HG03064 (cell line): ENCODE measurements at regions not wholly inside any gene's neighbourhood (a gene's known extent, or its start where the extent isn't known, plus 50 kb on each side); places are given as distances from the start of the nearest gene placed in this dataset.

Source experiments
- ATAC-seq: cut with Tn5 transposase; IDR thresholded peaks from one replicate; pipeline ENCODE4 v1.9.1; 2021; ENCODE audit warnings: low read depth; ENCODE audit not compliant: unreplicated experiment

DNA sequence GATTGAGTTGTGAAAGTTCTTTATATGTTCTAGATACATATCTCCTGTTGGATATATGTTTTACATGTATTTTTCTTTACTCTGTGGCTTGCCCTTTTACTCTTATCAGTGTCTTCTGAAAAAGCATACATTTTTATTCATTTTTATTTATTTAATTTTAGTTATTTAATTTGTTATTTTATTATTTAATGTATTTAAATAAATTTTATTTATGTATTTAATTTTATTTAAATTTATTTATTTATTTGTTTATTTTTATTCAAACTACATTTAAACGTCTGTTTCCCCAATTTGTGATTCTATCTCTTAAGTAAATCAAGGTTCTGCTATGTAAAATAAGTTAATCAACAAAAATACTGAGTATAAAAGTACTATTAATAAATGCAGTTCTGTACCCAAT lies 279.1 kb upstream of the AKR1E2 start:
- no peak for ATAC-seq

- ATAC-seq: no peak
Measured at GRCh38 chr10:4546500-4546899, 279.5 kb upstream of the AKR1E2 start.

GRCh38 chr10:4545062-4545461 lies 280.9 kb upstream of the AKR1E2 start:
- ATAC-seq: no peak

GRCh38 chr10:4543938-4544533 lies 282.0 kb upstream of the AKR1E2 start:
- ATAC-seq: no peak

DNA sequence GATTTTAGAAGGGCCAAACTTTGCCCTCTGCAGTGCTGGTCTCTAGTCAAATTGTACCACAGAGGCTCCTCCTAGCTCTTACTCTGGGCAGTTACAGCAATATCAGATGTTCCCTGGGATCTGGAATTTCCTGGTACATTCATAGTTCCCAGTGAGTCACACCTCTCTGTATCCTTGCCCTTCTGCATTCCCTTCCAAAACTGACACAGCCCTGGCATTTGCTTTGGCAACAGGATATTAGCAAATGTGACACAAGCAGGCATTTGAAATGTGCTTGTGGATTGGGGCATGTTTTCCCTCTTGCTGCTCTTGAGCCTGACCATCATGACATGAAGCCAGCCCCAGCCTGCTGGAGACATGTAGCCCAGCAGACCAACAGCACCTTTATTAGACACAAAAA lies 284.7 kb upstream of the AKR1E2 start:
- no peak for ATAC-seq

GRCh38 chr10:4538016-4538415 lies 288.0 kb upstream of the AKR1E2 start:
- no peak for ATAC-seq

- ATAC-seq: no peak
Measured at GRCh38 chr10:4535521-4535920, 290.5 kb upstream of the AKR1E2 start.

- ATAC-seq: no peak
Measured at GRCh38 chr10:4533621-4534020, 292.4 kb upstream of the AKR1E2 start.

DNA sequence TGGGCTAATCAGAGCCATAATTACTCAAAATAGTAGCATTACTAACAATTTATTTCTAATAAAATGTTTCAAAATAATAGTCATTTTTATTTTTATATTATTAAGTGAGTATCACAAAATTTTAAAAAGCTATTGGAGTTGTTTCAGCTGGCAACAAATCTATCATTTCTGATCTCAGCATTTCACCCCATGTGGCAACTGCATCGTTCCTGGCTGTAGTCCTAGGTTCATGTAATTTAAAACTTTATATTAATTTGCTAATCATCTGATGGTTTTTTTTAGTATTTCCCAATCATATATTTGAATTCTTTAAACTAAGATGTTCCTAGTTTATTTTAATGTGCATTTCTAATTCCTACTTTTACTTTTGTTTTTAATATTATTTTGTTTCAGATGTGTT lies 293.0 kb upstream of the AKR1E2 start:
- ATAC-seq: no peak

- ATAC-seq: no peak
Measured at GRCh38 chr10:4532467-4532866, 293.5 kb upstream of the AKR1E2 start.

DNA sequence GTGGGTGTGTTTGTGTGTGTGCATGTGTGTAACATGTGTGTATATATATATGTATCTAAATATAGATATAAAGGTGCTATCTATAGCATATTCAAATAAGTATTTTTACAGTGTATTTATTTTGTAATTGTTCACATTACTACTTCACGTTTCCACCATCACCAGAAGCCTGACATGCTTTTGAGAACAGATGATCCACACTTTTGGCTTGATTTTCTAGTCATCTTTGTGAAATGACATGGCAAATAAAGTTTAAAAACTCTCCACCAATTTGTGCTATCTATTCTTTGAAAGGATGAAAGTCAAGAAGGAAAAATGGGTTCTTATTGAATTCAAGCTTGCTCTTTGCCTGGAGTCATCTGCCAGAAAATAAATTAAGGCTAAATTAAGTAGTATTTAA lies 294.0 kb upstream of the AKR1E2 start:
- ATAC-seq: no peak

DNA sequence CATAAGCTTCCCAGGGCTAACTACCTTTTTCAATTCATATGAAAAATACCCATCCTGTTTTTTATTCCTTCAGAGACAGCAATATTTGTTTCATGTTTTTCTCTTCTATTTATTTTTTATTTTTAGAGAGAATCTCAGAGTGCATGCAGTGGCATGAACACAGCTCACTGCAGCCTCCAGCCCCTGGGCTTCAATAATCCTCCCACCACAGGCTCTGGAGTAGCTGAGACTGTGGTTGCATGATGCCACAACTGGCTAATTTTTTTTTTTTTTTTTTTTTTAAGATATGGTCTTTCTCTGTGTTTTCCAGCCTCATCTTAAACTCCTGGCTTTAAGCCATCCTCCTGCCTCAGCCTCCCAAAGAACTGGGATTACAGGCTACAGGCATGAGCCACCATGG lies 296.7 kb upstream of the AKR1E2 start:
- no peak for ATAC-seq

- no peak for ATAC-seq
Measured at GRCh38 chr10:4527281-4527970, 298.6 kb upstream of the AKR1E2 start.

DNA sequence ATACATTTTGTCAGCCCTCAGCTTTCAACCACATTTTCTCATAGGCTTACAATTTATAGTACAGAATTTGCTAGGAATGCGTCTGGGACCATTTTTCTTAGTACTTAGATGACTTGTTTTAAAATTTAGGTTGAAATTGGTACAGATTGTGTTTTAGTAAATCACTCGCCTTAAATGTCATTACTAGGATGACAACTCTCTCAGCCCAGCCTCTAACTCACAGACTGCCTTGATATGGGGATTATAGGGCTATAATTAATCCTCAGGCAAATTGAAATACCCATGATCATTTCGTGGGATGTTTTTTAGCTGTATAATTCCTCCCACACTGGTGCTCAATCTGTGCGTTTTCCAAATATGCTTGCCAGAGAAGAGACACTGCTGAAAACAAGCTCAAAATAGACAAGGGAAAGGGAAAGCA lies 299.7 kb upstream of the AKR1E2 start:
- ATAC-seq: no peak

DNA sequence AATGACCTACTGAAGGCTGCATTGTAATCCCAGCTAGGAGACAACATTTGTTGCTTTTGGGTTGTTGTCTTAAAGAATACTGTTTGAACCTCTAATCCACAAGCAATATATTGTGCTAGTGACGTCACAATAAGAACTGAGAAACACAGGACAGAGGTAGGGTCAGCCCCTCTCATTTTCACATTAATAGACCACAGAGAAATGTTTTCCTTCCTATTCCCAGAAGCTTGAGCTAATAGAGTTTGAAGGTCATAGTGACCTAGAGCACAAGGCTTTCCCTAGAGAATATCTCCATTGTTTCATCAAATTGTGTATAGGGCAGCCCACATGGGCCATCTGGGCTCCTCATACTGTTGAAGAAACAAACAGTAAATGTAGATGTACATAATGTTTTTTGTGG lies 300.9 kb upstream of the AKR1E2 start:
- no peak for ATAC-seq

- ATAC-seq: peak; percentile 70
Measured at GRCh38 chr10:4522296-4523000, 303.6 kb upstream of the AKR1E2 start.

DNA sequence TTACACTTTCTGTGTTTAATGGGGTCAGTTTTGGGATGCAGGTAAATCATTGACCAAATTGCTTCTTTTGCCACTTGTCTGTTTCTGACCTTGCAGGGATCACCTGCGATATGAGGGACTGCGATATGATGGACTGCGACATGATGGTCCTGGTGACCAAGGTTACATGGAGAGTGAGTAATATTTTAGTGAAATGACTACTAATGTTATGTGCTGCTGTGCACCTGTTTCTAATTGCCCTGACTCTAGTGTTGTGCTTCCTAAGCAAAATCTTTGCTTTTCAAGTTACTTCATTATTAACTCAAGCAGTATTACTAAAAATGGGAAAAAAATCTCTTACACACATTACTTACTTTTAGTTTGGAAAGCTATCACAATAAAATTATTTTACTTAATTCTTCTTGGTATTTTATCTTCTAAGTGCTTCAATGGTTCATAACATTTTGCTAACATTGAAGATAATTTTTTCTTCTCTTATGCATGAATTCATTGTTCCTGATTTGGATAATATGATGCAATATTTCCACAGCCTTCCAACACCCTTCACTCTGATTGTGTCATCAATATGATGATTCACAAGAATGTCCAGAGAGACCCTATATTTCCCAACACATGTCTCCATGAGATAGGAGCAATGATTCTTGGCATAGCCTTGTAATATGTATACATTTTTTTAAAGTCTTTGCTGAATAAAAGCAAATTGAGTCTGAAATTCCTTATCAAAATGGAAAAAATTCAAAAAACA lies 306.2 kb upstream of the AKR1E2 start:
- no peak for ATAC-seq

DNA sequence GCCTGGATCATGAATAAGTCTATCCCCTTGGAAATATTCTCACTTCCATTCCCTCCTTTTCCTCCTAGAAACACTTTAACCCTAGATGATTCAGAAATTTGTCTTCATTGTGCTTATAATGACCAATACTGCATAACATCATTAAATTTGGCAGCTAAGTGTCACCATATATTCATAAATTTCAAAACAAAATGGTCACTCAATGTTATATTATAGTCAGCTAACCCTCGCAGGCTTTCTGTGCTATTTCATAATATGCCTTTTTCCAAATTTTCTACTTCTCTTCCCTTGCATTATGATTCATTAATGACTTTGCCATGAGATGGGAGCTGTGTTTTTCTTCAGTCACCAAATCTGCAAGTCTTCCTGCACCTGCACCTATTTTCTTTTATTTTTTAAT lies 308.3 kb upstream of the AKR1E2 start:
- ATAC-seq: no peak

DNA sequence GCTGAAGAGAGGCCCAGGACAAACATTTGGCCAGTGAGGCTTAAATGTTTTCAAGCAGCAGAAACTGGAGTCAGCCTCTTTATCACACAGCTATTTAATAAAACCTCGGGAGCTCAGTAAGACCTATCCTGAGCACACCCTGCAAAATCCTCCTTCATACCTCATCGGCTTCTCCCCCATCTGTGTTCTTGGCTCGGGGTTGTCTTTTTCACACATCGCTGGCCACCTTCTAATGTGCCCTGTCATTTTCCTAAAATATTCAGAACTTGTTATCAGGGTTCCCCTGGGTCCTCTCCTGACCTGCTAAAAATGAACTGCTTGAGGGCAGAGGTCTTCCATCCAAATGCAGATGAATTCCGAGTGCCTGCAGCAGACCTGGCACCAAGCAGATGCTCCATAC lies 310.3 kb upstream of the AKR1E2 start:
- ATAC-seq: no peak

DNA sequence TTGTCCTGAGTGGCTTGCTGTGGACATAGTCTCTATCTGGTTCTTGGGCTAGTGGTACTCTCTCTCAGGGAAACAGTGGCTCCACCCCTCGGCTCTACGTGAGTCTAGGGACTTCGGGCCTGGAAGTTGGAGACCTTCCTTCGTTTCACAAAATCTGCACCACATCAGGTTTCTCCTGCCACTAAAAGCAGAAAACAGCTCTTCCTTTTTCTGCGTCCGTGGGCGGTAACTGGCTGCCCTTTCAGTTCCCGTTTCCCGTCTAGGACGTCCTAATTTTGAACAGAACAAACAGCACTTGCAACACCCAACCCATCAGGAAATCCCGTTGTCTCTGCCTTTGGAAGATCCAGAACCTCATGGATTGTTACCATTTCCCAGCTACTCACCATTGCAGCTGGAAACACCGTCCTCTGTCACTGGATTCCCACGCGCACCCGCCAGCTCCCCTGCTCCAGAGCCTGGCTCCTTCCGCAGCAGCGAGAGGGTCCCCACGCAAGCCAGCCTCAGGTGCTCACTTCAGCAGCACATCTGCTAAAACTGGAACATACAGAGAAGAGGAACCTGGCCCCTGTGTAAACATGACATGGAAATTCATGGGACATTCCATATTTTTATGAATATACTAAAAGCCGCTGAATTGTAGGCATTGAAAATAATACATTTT lies 311.4 kb upstream of the AKR1E2 start:
- peak; percentile 73 for ATAC-seq
